Nephron (organoid): ENCODE measurements at regions not wholly inside any gene's neighbourhood (a gene's known extent, or its start where the extent isn't known, plus 50 kb on each side); places are given as distances from the start of the nearest gene placed in this dataset.

ENCODE experiments used
- H3K27ac Mint-ChIP-seq, 3 experiments: 2 replicates each; pipeline ENCODE4 v1.8.0; 2020; ENCODE audit warnings: mixed read lengths in 3 of 3, mild to moderate bottlenecking in 2 of 3, moderate library complexity in 1 of 3
- H3K27me3 Mint-ChIP-seq: 2 replicates; pipeline ENCODE4 v1.8.0; 2021; ENCODE audit warnings: low read depth, mild to moderate bottlenecking, moderate library complexity, mixed read lengths
- H3K36me3 Mint-ChIP-seq: 2 replicates; pipeline ENCODE4 v1.8.0; 2020; ENCODE audit warnings: low read depth, mixed read lengths
- H3K4me1 Mint-ChIP-seq: 2 replicates; pipeline ENCODE4 v1.8.0; 2020; ENCODE audit warnings: mixed read lengths
- H3K4me3 Mint-ChIP-seq, 3 experiments: 2 replicates each; pipeline ENCODE4 v1.8.0; 2020; ENCODE audit warnings: mild to moderate bottlenecking in 3 of 3, mixed read lengths in 3 of 3, moderate library complexity in 2 of 3
- H3K9me3 Mint-ChIP-seq: 2 replicates; pipeline ENCODE4 v1.8.0; 2020; ENCODE audit warnings: mixed read lengths
- CTCF ChIP-seq, 3 experiments: fragments of 200-600 bp; sonication (generic); IDR thresholded peaks; one replicate each; pipeline ENCODE4 v1.5.0; 2021; ENCODE audit warnings: antibody characterized with exemption in 3 of 3; ENCODE audit not compliant: unreplicated experiment in 3 of 3

GRCh38 chr11:107232451-107232850 lies 214.2 kb upstream of the GUCY1A2 start:
- Mint-ChIP-seq H3K27ac (no peak overlapping the region), H3K4me3 (no peak overlapping the region), H3K9me3 (peaks cover 22% of the 10 kb centered on the region), H3K36me3 (no peaks in the 10 kb centered on the region), H3K4me1 (no peaks in the 10 kb centered on the region), H3K27me3 (no peaks in the 10 kb centered on the region)
- TF ChIP-seq CTCF (IDR thresholded peaks at IDR 0.05; ENCODE audit: unreplicated experiment in 3 of 3): no peak

- Mint-ChIP-seq H3K9me3 (no peaks in the 10 kb centered on the region), H3K4me1 (no peaks in the 10 kb centered on the region), H3K36me3 (no peaks in the 10 kb centered on the region), H3K4me3 (no peak overlapping the region), H3K27me3 (no peaks in the 10 kb centered on the region), H3K27ac (no peak overlapping the region)
- TF ChIP-seq CTCF (IDR thresholded peaks at IDR 0.05; ENCODE audit: unreplicated experiment in 3 of 3): no peak
These were observed 206.6 kb upstream of the GUCY1A2 start for GRCh38 chr11:107224836-107225235.

GRCh38 chr11:107222916-107223460 lies 204.7 kb upstream of the GUCY1A2 start:
- no peaks in the 10 kb centered on the region for H3K36me3 Mint-ChIP-seq
- peaks cover 9% of the 10 kb centered on the region for H3K4me1 Mint-ChIP-seq
- H3K27ac Mint-ChIP-seq: no peak overlapping the region
- no peaks in the 10 kb centered on the region for H3K27me3 Mint-ChIP-seq
- no peaks in the 10 kb centered on the region for H3K9me3 Mint-ChIP-seq
- H3K4me3 Mint-ChIP-seq: no peak overlapping the region
- TF ChIP-seq CTCF (IDR thresholded peaks at IDR 0.05; ENCODE audit: unreplicated experiment in 3 of 3): no peak

GRCh38 chr11:107222431-107222830 lies 204.2 kb upstream of the GUCY1A2 start:
- H3K4me1 Mint-ChIP-seq: peaks cover 9% of the 10 kb centered on the region
- H3K27ac Mint-ChIP-seq: no peak overlapping the region
- no peaks in the 10 kb centered on the region for H3K27me3 Mint-ChIP-seq
- no peak overlapping the region for H3K4me3 Mint-ChIP-seq
- no peaks in the 10 kb centered on the region for H3K9me3 Mint-ChIP-seq
- no peak for TF ChIP-seq CTCF (IDR thresholded peaks at IDR 0.05; ENCODE audit: unreplicated experiment in 3 of 3)
- H3K36me3 Mint-ChIP-seq: no peaks in the 10 kb centered on the region

GRCh38 chr11:107221748-107222285 lies 203.5 kb upstream of the GUCY1A2 start:
- Mint-ChIP-seq H3K27ac (no peak overlapping the region), H3K4me3 (no peak overlapping the region), H3K9me3 (no peaks in the 10 kb centered on the region), H3K4me1 (peaks cover 9% of the 10 kb centered on the region), H3K27me3 (no peaks in the 10 kb centered on the region), H3K36me3 (no peaks in the 10 kb centered on the region)
- TF ChIP-seq CTCF (IDR thresholded peaks at IDR 0.05; ENCODE audit: unreplicated experiment in 3 of 3): no peak
